HepG2 (cell line): ENCODE measurements at regions not wholly inside any gene's neighbourhood (a gene's known extent, or its start where the extent isn't known, plus 50 kb on each side); places are given as distances from the start of the nearest gene placed in this dataset.

ENCODE experiments used
- ATAC-seq: fragments of 200-7000 bp; cut with Tn5 transposase; 3 replicates; pipeline ENCODE4 v1.9.1; 2020; ENCODE audit warnings: mild to moderate bottlenecking, moderate library complexity
- BruUV-seq: library from RNA; stranded (reverse); fragments of 400-500 nt; replicated peaks from 2 replicates; lab custom pipeline; 2021; lab: Mats Ljungman, UMichigan
- CTCF ChIA-PET: fragments of 300-600 bp; formaldehyde crosslinking; extraction: SDS; loops from one replicate; lab custom pipeline; 2021; ENCODE audit warnings: low total read pairs, inconsistent platforms, low intra/inter-chr PET ratio; lab: Yijun Ruan, JAX
- POLR2A ChIA-PET: fragments of 350-600 bp; sonication (Branson Sonifier 250); formaldehyde crosslinking; loops from one replicate; lab custom pipeline; 2020; ENCODE audit warnings: antibody characterized with exemption, inconsistent platforms; lab: Yijun Ruan, JAX
- DNase-seq: peaks from one replicate; pipeline ENCODE4 v3.0.0-alpha.2; 2015; ENCODE audit warnings: low spot score
- FAIRE-seq: peaks from 3 replicates; lab custom pipeline; 2011; peaks lifted over from hg19 to GRCh38; lab: Jason Lieb, UNC
- H2AFZ ChIP-seq: one replicate; pipeline ENCODE4 v1.6.1; 2011; ENCODE audit warnings: low read length, inconsistent platforms
- H3K27ac ChIP-seq: fragments of 300-600 bp; 3 replicates; pipeline ENCODE4 v1.8.0; 2011; ENCODE audit warnings: mixed run types, mild to moderate bottlenecking, mixed read lengths, low read length, inconsistent platforms; ENCODE audit not compliant: insufficient read depth; ENCODE audit errors: extremely low read length
- H3K27me3 ChIP-seq, 2 experiments: fragments of 200-600 bp in 1 of 2; 2 replicates in 1 of 2; 3 replicates in 1 of 2; pipeline versions ENCODE4 v1.6.0 to v1.8.0; 2011; ENCODE audit warnings: low read length in 2 of 2, mild to moderate bottlenecking in 2 of 2, moderate library complexity in 2 of 2, inconsistent platforms in 1 of 2; ENCODE audit not compliant: insufficient read depth in 2 of 2, control insufficient read depth in 1 of 2
- H3K36me3 ChIP-seq, 2 experiments: fragments of 200-600 bp in 1 of 2; replicated peaks in 1 of 2; 2 replicates in 1 of 2; 3 replicates in 1 of 2; pipeline versions ENCODE4 v1.5.1 to v1.8.0; 2011; ENCODE audit warnings: low read length in 2 of 2, inconsistent platforms in 1 of 2; ENCODE audit not compliant: insufficient read depth in 2 of 2, control insufficient read depth in 1 of 2
- H3K4me1 ChIP-seq: 2 replicates; pipeline ENCODE4 v1.5.1; 2012; ENCODE audit warnings: low read length, inconsistent platforms; ENCODE audit not compliant: insufficient read depth
- H3K4me2 ChIP-seq: 2 replicates; pipeline ENCODE4 v1.6.0; 2011; ENCODE audit warnings: low read depth, low read length, inconsistent platforms
- H3K4me3 ChIP-seq, 3 experiments: fragments of 200-600 bp in 1 of 3; sonication (generic), shearing (Covaris generic) in 1 of 3; replicated peaks in 1 of 3; 2 replicates each; pipeline ENCODE4 v1.5.1; 2011 to 2016; ENCODE audit warnings: low read length in 3 of 3, inconsistent platforms in 2 of 3, low read depth in 2 of 3, mild to moderate bottlenecking in 2 of 3, control low read depth in 1 of 3, mixed read lengths in 1 of 3; ENCODE audit not compliant: insufficient read depth in 1 of 3
- H3K79me2 ChIP-seq: one replicate; pipeline ENCODE4 v1.6.1; 2011; ENCODE audit warnings: low read length, inconsistent platforms; ENCODE audit not compliant: insufficient read depth
- H3K9ac ChIP-seq: 2 replicates; pipeline ENCODE4 v1.6.0; 2011; ENCODE audit warnings: mild to moderate bottlenecking, low read depth, low read length, inconsistent platforms; ENCODE audit not compliant: insufficient read depth
- H3K9me3 ChIP-seq: 2 replicates; pipeline ENCODE4 v1.5.1; 2012; ENCODE audit warnings: mild to moderate bottlenecking, low read length
- H4K20me1 ChIP-seq: 2 replicates; pipeline ENCODE4 v1.6.0; 2011; ENCODE audit warnings: inconsistent platforms, mild to moderate bottlenecking, low read length, moderate library complexity; ENCODE audit not compliant: insufficient read depth
- CHD4 ChIP-seq: fragments of 200-600 bp; sonication (generic); IDR thresholded peaks from 2 replicates; pipeline ENCODE4 v1.7.0; 2017; ENCODE audit warnings: mild to moderate bottlenecking, low read length, borderline replicate concordance
- ELF4 ChIP-seq: sonication (generic); formaldehyde crosslinking; IDR thresholded peaks from 2 replicates; pipeline ENCODE4 v1.5.0; 2020; ENCODE audit warnings: missing genetic modification reagents, mild to moderate bottlenecking, moderate library complexity, borderline replicate concordance
- ERF ChIP-seq: IDR thresholded peaks from 2 replicates; pipeline ENCODE4 v1.6.1; 2018; ENCODE audit warnings: missing biosample characterization, missing genetic modification reagents
- FOXJ3 ChIP-seq: sonication (generic); formaldehyde crosslinking; IDR thresholded peaks from 2 replicates; pipeline ENCODE4 v1.4.0; 2020; ENCODE audit warnings: missing genetic modification reagents, mild to moderate bottlenecking, borderline replicate concordance
- GMEB1 ChIP-seq: sonication (generic); formaldehyde crosslinking; IDR thresholded peaks from 2 replicates; pipeline ENCODE4 v1.5.1; 2020; ENCODE audit warnings: missing genetic modification reagents, mild to moderate bottlenecking, borderline replicate concordance
- KLF9 ChIP-seq: IDR thresholded peaks from 2 replicates; pipeline ENCODE4 v1.6.1; 2016; ENCODE audit warnings: low read depth
- MTF2 ChIP-seq: sonication (generic); formaldehyde crosslinking; IDR thresholded peaks from 2 replicates; pipeline ENCODE4 v1.5.0; 2020; ENCODE audit warnings: missing genetic modification reagents, borderline replicate concordance
- PRDM15 ChIP-seq: sonication (generic); formaldehyde crosslinking; IDR thresholded peaks from 2 replicates; pipeline ENCODE4 v1.4.0; 2020; ENCODE audit warnings: missing genetic modification reagents
- PRMT3 ChIP-seq: sonication (generic); formaldehyde crosslinking; IDR thresholded peaks from 2 replicates; pipeline ENCODE4 v1.8.1; 2022; ENCODE audit warnings: low read depth, mild to moderate bottlenecking, moderate library complexity, missing genetic modification reagents, borderline replicate concordance
- SIX4 ChIP-seq: sonication (generic); formaldehyde crosslinking; IDR thresholded peaks from 2 replicates; pipeline ENCODE4 v1.4.0; 2020; ENCODE audit warnings: missing genetic modification reagents
- SOX5 ChIP-seq: IDR thresholded peaks from 2 replicates; pipeline ENCODE4 v1.6.1; 2016; ENCODE audit warnings: borderline replicate concordance
- SP140L ChIP-seq: sonication (generic); formaldehyde crosslinking; IDR thresholded peaks from 2 replicates; pipeline ENCODE4 v1.4.0; 2020; ENCODE audit warnings: missing genetic modification reagents, borderline replicate concordance
- TOE1 ChIP-seq: sonication (generic); formaldehyde crosslinking; IDR thresholded peaks from 2 replicates; pipeline ENCODE4 v1.4.0; 2020; ENCODE audit warnings: mild to moderate bottlenecking, missing genetic modification reagents
- ZMYM3 ChIP-seq: sonication (generic); formaldehyde crosslinking; IDR thresholded peaks from 2 replicates; pipeline ENCODE4 v1.5.1; 2020; ENCODE audit warnings: mild to moderate bottlenecking, missing genetic modification reagents
- ZNF430 ChIP-seq: sonication (generic); formaldehyde crosslinking; IDR thresholded peaks from 2 replicates; pipeline ENCODE4 v1.9.0; 2021; ENCODE audit warnings: mild to moderate bottlenecking, missing genetic modification reagents
- ZNF510 ChIP-seq: sonication (generic); formaldehyde crosslinking; IDR thresholded peaks from 2 replicates; pipeline ENCODE4 v1.4.0; 2020; ENCODE audit warnings: low read depth, mild to moderate bottlenecking, missing genetic modification reagents
- ZNF549 ChIP-seq: sonication (generic); formaldehyde crosslinking; IDR thresholded peaks from 2 replicates; pipeline ENCODE4 v1.5.0; 2020; ENCODE audit warnings: missing genetic modification reagents
- ZNF709 ChIP-seq: sonication (generic); formaldehyde crosslinking; IDR thresholded peaks from 2 replicates; pipeline ENCODE4 v1.5.0; 2020; ENCODE audit warnings: mild to moderate bottlenecking, missing genetic modification reagents
- WGBS: methylation state at CpG from one replicate; pipeline ENCODE4 v1.1.6; 2017; ENCODE audit warnings: low lambda C conversion rate; 5-methylcytosine and 5-hydroxymethylcytosine counted together
- in situ Hi-C: cut with HindIII; loops from 2 replicates; pipeline ENCODE4 v1.10.0; 2017; ENCODE audit warnings: low pct_unique_long_range_greater_than_20kb; ENCODE audit not compliant: extremely low pct_ligation_motif_present
- intact Hi-C: fragments of 100-400 bp; cut with micrococcal nuclease; formaldehyde crosslinking; loops from one replicate; pipeline ENCODE4 v1.10.0; 2022; ENCODE audit not compliant: unreplicated experiment

- no peak for TF ChIP-seq ELF4
- TF ChIP-seq MTF2 (CRISPR knock-in tag), result no peak
- no peak for TF ChIP-seq SOX5 (CRISPR knock-in tag)
- no peak for TF ChIP-seq ZMYM3 (CRISPR knock-in tag)
- no peak for TF ChIP-seq ZNF430 (CRISPR knock-in tag)
- TF ChIP-seq, all 625 proteins: peak for 0
Observed at GRCh38 chr13:76641056-76641455, 245.1 kb downstream of the KCTD12 start (continued).

GRCh38 chr13:76638882-76639281 is 247.3 kb downstream of the KCTD12 start:
- intact Hi-C loops, result no loop called here
- ChIA-PET POLR2A (no interaction called here), CTCF (no interaction called here)
- Histone ChIP-seq H3K4me3 (no peak overlapping the region), H3K9me3 (no peaks in the 10 kb centered on the region), H3K4me2 (no peak overlapping the region), H2AFZ (no peak overlapping the region), H3K4me1 (no peaks in the 10 kb centered on the region), H4K20me1 (no peaks in the 10 kb centered on the region), H3K9ac (no peak overlapping the region), H3K27ac (no peak overlapping the region), H3K36me3 (no peaks in the 10 kb centered on the region), H3K27me3 (no peaks in the 10 kb centered on the region; a peak in 1 of 5 replicates), H3K79me2 (no peaks in the 10 kb centered on the region)
- BruUV-seq, result no TSS peak
- TF ChIP-seq GMEB1 (CRISPR knock-in tag), result no peak
- TF ChIP-seq FOXJ3 (CRISPR knock-in tag), result no peak
- TF ChIP-seq ZNF709 (CRISPR knock-in tag), result no peak
- TF ChIP-seq PRMT3 (CRISPR knock-in tag), result no peak
- no peak for TF ChIP-seq SIX4 (CRISPR knock-in tag)
- no peak for TF ChIP-seq TOE1 (CRISPR knock-in tag)
- no peak for TF ChIP-seq CHD4
- TF ChIP-seq ZNF549 (CRISPR knock-in tag), result no peak
- no peak for TF ChIP-seq ERF (CRISPR knock-in tag)
- TF ChIP-seq PRDM15 (CRISPR knock-in tag), result no peak
- TF ChIP-seq SP140L (CRISPR knock-in tag), result no peak
- no peak for TF ChIP-seq KLF9 (CRISPR knock-in tag)
- no peak for TF ChIP-seq ZNF510 (CRISPR knock-in tag)
- 0% methylated on average over 3 of the region's 3 CpGs for WGBS
- DNase-seq (no peak), FAIRE-seq (no peak), ATAC-seq (no peak)
- in situ Hi-C loops, result no loop called here
